Activated naive CD4-positive, alpha-beta T cell treated with Interleukin-2 at 50 U/mL for 16 hours (primary cell): ENCODE measurements at regions not wholly inside any gene's neighbourhood (a gene's known extent, or its start where the extent isn't known, plus 50 kb on each side); places are given as distances from the start of the nearest gene placed in this dataset.

Experiments
- DNase-seq: peaks from one replicate; pipeline ENCODE4 v3.0.0-alpha.2; 2020

DNA sequence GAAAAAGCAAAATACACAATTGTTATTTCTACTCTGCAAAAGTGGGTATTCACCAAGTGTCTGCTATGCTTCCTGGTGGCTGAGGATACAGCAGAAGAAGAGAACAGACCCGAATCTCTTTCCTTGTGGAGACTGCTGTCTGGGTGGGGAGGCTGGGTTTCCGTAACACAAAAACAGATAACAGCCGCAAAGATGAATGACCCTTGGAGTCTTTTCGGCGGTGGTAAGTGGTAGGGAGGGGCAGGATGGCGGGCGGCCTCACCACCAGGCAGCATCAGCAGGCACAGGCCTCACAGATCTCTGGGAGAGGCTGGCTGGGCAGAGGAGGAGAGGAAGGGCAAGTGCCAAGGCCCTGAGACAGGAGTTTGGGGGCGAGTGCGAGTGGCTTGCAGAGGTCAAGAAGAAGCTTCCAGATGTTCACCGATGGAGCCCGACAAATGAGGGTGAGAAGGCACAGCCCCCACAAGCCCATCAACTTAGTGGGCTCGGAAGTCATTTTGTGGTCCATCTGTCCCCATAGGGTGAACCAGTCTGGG lies 164.2 kb downstream of the RHOU start:
- no peak for DNase-seq

- no peak for DNase-seq
Measured at GRCh38 chr1:228900099-228900885, 165.0 kb downstream of the RHOU start.

DNA sequence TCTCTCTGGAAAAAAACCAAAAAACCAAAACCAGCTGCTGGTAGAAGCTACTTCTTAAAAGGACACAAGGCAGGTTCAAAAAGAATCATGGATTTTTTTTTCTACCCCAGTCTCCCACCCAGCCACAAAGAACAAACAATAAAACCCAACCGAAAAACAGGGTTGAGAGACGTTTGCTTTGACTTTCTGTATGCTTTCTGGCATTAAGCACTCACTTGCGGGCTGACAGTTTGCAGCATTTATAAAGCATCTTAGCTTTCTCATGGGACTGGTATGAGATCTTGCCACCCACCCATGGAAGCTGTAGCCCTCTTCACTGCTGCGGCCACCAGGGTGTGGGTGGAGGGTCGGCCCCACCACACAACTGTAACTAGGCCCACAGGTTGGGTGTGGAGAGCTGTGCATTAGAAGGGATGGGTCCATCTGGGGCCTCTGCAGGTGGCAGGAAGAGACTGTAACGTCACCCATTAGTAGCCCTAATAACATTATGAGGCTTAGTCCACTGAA lies 165.7 kb downstream of the RHOU start:
- no peak for DNase-seq

DNA sequence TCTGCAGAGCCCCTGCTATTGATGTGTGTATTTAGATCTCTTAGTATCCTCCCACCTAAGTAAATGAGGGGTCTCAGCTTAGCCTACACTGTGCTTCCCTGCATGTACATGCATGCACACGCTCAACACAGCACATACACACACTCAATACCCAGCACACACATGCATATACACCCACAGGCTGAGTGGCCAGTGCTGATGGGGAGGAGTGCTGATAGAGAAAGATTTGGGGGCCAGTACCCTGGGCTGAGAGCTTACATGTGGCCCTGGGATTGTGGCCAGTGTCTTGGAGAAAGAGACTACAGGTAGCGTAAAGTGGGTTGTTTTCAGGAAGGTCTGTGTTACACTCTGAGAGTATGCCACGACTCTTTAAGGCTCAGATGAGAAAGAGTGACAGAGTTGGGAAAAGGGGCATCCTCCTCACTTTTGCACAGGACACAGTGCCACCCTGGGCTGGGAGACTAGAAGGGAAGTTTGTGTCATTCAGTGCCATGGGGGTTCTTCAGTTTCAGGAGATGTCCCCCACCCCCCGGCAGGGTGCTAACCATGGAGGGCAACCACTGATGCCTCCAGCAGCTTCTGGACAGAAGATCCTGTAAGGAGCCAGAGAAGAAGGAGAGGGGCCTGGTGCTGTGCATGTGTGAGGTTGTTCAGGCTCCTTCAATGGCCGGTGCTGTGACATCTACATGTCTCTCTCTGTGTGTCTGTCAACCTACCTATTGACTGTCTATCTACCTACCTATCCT lies 166.8 kb downstream of the RHOU start:
- DNase-seq: no peak

DNA sequence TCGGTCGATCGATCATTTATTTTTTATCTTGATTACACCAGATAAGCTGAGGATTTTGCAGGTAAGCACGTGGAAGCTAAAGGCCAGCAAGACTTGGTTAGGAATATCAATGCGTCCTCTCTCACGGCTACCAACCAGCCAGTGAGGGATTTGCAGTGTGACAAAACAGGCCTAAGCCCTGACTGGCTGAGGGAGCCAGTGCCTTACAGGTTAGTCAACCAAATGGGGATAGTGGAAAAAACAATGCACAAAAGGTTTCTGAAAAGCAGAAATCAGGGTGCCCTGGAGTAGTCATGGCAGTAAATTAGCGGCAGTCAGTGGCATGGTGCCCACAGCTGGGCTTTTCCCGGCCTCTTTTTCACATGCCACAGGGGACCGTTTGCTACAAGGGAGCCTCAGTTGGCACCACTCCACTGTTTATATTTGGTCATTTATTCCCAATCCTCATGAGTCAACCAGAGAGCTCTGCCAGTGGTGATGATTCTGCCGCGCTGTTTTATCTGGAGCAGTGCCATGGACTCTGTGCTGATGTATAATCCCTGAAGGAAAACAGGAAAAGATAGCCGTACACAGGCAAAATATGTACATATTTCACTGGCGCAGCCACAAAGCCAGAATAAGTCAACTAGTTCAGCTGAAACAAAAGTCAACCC lies 167.6 kb downstream of the RHOU start:
- DNase-seq: no peak

- no peak for DNase-seq
Measured at GRCh38 chr1:228903434-228904071, 168.3 kb downstream of the RHOU start.

GRCh38 chr1:228904222-228904621 lies 168.9 kb downstream of the RHOU start:
- no peak for DNase-seq

GRCh38 chr1:228905701-228906101 lies 170.4 kb downstream of the RHOU start:
- no peak for DNase-seq

- no peak for DNase-seq
Measured at GRCh38 chr1:228906223-228906860, 171.1 kb downstream of the RHOU start.

DNA sequence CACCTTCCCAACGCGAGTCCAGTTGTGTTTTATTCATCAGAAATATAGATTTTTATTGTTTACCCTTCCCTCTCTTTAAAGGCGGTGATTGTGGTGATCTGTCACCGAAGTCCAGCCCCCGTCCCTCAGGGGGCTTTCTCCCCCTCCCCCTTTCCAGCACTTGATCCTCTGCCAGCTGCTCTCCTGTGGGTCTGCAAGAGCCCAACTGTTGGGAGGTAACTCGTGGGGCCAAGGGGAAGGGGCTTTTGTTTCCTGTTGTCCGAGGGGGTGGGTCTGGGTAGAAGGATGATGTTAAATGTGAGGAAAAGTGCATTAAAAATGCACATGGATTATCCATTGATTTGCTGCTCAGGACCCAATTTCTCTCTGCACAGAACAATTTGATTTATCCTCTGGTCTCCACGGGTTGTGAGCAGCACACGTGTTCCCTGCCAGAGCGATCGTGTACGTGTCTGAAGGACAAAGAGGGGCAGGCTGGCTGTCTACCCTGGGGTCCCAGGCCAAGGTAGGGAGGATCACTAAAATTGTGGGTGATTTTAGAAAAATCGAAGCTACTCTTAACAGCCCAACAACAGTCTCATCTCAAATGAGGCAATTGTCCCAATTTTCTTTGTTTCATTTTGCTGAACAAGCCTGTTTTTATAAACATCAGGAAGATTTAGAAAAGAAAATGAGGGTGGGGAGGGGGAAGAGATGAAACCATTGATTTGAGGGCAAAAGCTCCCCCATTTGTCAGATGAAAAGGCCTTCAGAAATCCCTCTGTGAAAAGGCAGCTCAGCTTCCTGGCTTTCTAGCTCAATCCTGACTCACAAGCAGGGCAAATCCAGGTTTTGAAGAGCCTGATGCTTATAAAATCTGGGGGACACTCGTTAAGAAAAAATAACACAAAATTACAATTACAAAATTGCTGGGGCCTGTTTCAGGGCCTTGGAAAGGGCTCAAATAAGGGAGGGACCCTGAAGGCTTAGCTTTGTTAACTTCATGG lies 176.2 kb downstream of the RHOU start:
- no peak for DNase-seq

GRCh38 chr1:228913626-228914414 lies 178.5 kb downstream of the RHOU start:
- no peak for DNase-seq

GRCh38 chr1:228914700-228915099 lies 179.4 kb downstream of the RHOU start:
- DNase-seq: no peak

DNA sequence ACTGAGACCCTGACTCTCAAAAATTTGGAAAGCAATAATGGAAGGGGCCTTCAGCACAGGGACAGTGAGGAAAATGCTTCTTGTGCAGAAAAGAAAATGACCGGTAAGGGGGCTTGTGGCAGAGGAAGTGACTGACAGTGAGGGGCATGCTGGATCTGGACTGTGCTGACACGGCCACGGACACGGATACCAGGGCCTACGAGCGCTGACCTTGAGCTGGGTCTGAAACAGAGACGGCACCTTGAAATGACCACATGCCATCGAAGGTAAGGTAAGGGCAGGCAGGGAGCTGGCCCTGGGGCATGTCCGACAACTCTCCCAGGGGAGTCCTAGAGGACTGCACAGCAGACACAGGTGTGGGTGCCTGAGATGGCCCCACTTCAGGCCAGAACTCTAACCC lies 182.1 kb downstream of the RHOU start:
- no peak for DNase-seq

DNA sequence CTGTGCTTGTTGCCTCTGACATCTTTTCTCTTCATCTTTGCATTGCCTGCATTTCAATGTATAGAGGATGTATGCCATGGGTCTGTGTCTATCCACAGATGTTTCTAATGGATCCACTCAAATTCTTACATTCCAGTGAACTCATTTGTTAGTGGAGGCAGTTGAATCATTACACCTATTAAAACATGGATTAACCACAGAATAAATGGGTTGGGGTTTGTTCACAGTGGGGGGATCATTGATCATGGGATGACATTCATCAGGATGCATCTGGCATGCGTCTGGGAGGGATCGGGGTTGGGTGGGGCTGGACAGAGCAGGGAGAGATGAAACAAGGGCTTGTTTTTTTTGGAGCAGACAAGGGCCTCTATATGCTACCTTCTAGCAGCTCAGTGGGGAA lies 182.5 kb downstream of the RHOU start:
- no peak for DNase-seq

DNA sequence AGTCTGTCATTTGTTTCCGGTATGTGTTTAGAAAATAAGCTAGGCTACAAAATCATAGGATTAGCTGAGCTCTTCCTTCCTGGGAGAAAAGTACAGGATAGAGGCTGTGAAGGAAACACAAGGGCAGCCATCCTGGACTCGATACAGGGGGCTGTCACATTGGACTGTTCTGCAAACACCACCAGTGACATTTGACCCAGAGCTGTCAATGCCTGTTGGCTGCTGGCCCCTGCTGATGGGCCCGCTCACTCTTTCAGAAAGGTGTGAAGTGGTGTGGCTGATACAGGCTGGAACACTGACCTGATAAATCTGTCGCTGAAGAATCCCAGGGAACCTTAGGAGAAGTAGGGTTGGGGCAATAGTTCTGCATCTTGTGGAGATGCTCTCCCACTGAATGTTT lies 183.1 kb downstream of the RHOU start:
- DNase-seq: no peak

- no peak for DNase-seq
Measured at GRCh38 chr1:228919914-228920313, 184.6 kb downstream of the RHOU start.

DNA sequence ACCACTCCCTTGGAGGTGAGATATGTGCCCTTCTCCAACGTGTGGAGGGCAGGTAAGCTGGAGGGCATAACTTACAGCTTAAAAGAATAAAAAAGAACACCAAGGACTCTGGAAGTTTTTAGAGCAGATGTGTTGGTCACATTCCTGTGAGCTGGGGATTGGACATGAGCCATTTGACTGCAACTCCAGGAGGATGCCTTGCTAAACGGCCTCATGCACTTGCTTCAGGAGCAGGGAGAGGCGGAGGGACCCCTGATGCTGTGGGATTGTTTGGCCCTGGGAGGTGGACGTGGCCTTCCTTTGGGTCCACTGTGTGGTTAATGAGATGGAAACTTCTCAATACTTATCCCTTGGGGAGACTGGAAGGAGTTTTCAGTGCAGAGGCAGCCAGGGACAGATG lies 185.6 kb downstream of the RHOU start:
- no peak for DNase-seq

- no peak for DNase-seq
Measured at GRCh38 chr1:228921481-228921880, 186.2 kb downstream of the RHOU start.

GRCh38 chr1:228922722-228923376 lies 187.6 kb downstream of the RHOU start:
- no peak for DNase-seq
